ENCODE measurements at regions not wholly inside any gene's neighbourhood (a gene's known extent, or its start where the extent isn't known, plus 50 kb on each side); places are given as distances from the start of the nearest gene placed in this dataset.

DNA sequence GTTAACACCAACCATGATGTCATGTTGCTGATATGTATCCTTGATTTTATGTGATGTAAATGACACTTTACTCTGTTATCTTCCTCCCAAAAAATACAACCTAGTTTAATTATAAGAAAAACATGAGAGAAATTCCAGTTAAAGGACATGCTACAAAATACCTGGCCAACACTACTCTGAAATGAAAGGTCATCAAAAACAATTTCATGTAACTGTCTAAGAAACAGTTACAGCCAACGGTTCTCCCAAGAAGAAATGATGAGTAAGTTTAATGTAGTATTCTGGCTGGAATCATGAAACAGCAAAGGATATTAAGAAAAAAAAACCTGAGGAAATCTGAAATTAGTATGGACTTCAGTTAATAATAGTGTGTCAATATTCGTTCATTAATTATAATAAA, 653.3 kb upstream of the FOXG1 start:
- no peak overlapping the region for H3K4me3 ChIP-seq (ENCODE audit: low read depth, low read length)
- TF ChIP-seq, protein P1, sequence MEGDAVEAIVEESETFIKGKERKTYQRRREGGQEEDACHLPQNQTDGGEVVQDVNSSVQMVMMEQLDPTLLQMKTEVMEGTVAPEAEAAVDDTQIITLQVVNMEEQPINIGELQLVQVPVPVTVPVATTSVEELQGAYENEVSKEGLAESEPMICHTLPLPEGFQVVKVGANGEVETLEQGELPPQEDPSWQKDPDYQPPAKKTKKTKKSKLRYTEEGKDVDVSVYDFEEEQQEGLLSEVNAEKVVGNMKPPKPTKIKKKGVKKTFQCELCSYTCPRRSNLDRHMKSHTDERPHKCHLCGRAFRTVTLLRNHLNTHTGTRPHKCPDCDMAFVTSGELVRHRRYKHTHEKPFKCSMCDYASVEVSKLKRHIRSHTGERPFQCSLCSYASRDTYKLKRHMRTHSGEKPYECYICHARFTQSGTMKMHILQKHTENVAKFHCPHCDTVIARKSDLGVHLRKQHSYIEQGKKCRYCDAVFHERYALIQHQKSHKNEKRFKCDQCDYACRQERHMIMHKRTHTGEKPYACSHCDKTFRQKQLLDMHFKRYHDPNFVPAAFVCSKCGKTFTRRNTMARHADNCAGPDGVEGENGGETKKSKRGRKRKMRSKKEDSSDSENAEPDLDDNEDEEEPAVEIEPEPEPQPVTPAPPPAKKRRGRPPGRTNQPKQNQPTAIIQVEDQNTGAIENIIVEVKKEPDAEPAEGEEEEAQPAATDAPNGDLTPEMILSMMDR (IDR thresholded peaks at IDR 0.05; ENCODE audit: borderline replicate concordance, insufficient read depth, low read depth, low read length): no peak

DNA sequence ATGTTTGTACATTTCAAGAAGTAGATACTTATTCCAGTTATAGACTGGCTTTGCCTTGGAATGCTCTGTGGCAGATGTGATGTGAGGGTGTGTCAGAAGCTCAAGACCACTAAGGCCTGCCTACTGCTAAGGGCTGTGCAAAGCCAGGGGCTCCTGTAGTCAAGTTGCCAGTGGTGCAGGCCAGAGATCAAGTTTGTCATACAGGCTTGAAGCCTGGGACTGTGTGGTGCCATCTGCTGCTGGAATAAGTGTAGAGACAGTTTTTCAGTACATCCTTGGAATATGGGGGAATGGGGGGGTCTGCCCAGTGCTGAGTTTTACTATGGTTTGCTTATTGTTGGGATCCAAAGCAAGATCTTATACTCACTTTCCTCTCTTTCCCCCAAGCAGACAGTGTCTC, 649.9 kb upstream of the FOXG1 start:
- TF ChIP-seq, protein P1 (IDR thresholded peaks at IDR 0.05; ENCODE audit: borderline replicate concordance, insufficient read depth, low read depth, low read length): no peak
- no peak overlapping the region for H3K4me3 ChIP-seq (ENCODE audit: low read depth, low read length)

DNA sequence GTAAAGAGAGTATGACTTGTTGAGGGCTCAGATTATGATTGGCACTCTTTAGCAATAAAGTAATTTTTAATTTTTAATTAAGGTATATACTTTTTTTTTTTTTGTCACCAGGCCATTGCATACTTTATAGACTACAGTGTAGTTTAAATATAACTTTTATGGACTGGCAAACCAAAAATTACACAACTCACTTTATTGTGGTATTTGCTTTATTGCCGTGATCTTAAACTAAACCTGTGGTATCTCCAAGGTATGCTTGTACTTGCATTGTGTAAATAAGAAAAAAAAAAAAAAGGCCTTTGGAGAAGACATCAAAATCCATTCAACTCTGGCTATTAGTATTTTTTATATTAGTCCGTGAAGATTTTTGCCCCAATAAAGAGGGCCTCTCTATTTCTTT, 646.7 kb upstream of the FOXG1 start:
- H3K4me3 ChIP-seq (ENCODE audit: low read depth, low read length): no peak overlapping the region
- TF ChIP-seq, protein P1 (IDR thresholded peaks at IDR 0.05; ENCODE audit: borderline replicate concordance, insufficient read depth, low read depth, low read length): no peak

DNA sequence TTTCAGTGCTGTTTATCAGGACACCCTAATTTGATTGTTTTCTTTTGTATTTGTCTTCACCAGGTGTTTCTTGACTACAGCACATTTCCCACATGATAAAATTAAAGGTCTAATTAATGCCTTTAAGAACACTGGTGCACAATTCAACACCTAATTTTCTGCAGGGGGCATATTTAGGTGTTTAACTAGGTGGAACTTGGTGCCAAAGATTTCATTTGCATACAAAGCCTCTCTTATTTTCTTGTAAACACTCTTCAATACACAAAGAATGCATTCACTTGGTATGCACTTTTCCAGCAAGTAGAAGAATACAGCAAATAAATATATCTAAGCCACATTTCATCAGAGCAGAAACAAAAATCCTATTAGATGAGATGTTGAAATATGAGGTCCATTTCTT, 646.2 kb upstream of the FOXG1 start:
- TF ChIP-seq, protein P1 (IDR thresholded peaks at IDR 0.05; ENCODE audit: borderline replicate concordance, insufficient read depth, low read depth, low read length): no peak
- no peak overlapping the region for H3K4me3 ChIP-seq (ENCODE audit: low read depth, low read length)

DNA sequence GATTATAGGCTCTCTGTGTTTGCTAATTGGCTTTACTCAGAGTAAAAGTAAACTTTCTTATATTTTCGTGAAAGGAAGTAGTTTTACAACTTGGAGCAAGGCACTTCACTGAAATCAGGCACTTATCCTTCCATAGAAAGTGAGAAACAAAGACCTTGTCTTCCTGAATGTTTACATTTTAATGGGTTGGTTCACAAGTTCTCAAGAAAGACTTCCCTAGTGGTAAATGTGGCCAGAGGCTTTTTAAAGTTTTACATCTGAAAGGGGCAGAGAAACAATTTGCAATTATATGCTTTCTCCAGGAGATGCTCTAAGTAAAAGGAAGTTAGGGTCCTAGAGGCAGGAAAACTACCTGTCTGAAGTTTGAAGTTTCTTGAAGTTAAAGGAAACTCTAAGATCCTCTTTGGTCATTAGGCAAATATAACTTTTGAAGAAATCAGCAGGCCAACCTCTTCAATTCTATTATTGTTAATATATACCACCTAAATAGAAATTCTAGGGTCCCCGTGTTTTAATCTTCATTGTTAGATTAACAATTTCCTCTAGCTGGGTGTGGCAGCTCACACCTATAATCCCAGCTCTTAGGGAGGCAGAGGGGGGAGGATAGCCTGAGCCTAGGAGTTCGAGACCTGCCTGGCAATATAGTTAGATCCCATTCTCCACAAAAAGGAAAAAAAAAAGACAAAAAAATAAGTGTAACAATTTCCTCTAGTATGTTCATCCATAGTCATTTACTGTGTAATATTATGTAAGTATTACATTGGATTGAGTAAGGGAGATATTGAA, 644.9 kb upstream of the FOXG1 start:
- no peak overlapping the region for H3K4me3 ChIP-seq (ENCODE audit: low read depth, low read length)
- TF ChIP-seq, protein P1 (IDR thresholded peaks at IDR 0.05; ENCODE audit: borderline replicate concordance, insufficient read depth, low read depth, low read length): no peak

DNA sequence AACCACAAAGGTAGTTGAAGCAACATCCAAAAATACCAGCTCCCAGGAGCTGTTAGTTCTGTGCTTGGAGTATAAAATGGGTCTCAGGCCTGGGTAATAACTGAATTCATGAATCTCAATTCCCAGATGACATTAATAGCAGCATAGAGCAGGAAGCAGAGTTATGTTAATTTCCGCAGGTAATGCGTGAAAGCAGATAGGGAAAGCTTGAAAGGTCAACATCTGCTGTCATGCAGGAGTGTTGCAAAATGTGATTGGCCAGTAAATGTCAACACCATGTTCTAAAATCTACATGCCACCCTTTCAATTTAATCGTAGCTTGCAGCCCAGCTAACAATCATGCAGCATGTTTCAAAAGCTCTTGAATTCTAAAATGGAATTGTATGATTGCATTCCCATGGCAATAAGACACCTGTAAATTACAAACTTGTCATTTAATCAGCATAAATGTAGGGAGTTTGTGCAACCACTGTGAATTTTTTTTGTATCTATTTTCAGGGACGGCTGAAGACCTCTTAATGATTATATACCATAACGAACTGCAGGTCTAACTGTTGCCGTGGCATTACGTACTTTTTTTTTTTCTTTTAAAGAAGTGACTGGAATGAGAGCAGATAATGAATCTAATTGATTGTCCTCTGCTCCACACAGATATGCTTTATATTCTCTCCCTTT, 635.8 kb upstream of the FOXG1 start:
- TF ChIP-seq, protein P1 (IDR thresholded peaks at IDR 0.05; ENCODE audit: borderline replicate concordance, insufficient read depth, low read depth, low read length): no peak
- H3K4me3 ChIP-seq (ENCODE audit: low read depth, low read length): no peak overlapping the region

DNA sequence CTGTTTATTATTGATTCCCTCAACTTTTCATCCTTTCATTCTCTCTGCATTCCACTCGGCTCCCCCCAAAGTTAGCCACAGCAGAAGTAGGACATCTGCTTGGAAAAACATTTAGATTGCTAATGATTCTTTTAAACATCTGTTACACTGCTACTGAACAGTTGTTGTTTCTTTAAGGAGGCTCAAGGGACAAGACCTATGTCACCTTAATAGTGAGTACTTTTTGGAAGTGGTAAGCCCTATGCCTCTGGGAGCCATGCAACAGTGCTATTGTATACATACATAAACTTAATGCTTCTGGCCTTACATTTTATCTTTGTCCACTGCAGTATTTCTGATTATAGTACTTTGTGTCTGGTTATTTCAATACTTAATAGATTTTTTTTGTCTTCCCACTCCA, 628.2 kb upstream of the FOXG1 start:
- H3K4me3 ChIP-seq (ENCODE audit: low read depth, low read length): no peak overlapping the region
- TF ChIP-seq, protein P1 (IDR thresholded peaks at IDR 0.05; ENCODE audit: borderline replicate concordance, insufficient read depth, low read depth, low read length): no peak

Measured in GM12875 (cell line).